H9 (cell line): ENCODE measurements at regions not wholly inside any gene's neighbourhood (a gene's known extent, or its start where the extent isn't known, plus 50 kb on each side); places are given as distances from the start of the nearest gene placed in this dataset.

Experiments used
- DNase-seq: peaks from one replicate; pipeline ENCODE4 v3.0.0-alpha.2; 2017
- H2AFZ ChIP-seq: one replicate; pipeline ENCODE4 v1.6.1; 2013; ENCODE audit warnings: mild to moderate bottlenecking, low read length, control low read depth, moderate library complexity
- H2AK5ac ChIP-seq: 2 replicates; pipeline ENCODE4 v1.6.1; 2013; ENCODE audit warnings: low read length, control low read depth, mixed read lengths; ENCODE audit not compliant: insufficient read length
- H2BK120ac ChIP-seq: one replicate; pipeline ENCODE4 v1.6.1; 2013; ENCODE audit warnings: low read depth, mild to moderate bottlenecking, low read length, control low read depth, inconsistent platforms; ENCODE audit not compliant: poor library complexity, severe bottlenecking
- H2BK12ac ChIP-seq: 2 replicates; pipeline ENCODE4 v1.6.1; 2013; ENCODE audit warnings: low read length, control low read depth, mixed read lengths, low read depth; ENCODE audit not compliant: insufficient read length
- H2BK15ac ChIP-seq: 2 replicates; pipeline ENCODE4 v1.6.1; 2013; ENCODE audit warnings: low read depth, low read length, control low read depth
- H2BK20ac ChIP-seq: one replicate; pipeline ENCODE4 v1.6.1; 2013; ENCODE audit warnings: low read depth, mild to moderate bottlenecking, low read length, control low read depth, inconsistent platforms; ENCODE audit not compliant: poor library complexity, severe bottlenecking
- H2BK5ac ChIP-seq: 2 replicates; pipeline ENCODE4 v1.6.1; 2013; ENCODE audit warnings: low read length, control low read depth, mixed read lengths; ENCODE audit not compliant: insufficient read length
- H3K14ac ChIP-seq: 2 replicates; pipeline ENCODE4 v1.6.1; 2013; ENCODE audit warnings: low read length, control low read depth; ENCODE audit not compliant: insufficient read depth
- H3K18ac ChIP-seq: 2 replicates; pipeline ENCODE4 v1.6.1; 2013; ENCODE audit warnings: low read depth, mild to moderate bottlenecking, mixed read lengths, low read length, control low read depth; ENCODE audit not compliant: insufficient read length
- H3K23ac ChIP-seq: 2 replicates; pipeline ENCODE4 v1.6.1; 2013; ENCODE audit warnings: low read length, control low read depth, mixed read lengths, low read depth; ENCODE audit not compliant: insufficient read length
- H3K23me2 ChIP-seq: 2 replicates; pipeline ENCODE4 v1.6.1; 2013; ENCODE audit warnings: low read depth, mild to moderate bottlenecking, mixed read lengths, low read length, control low read depth; ENCODE audit not compliant: insufficient read length, poor library complexity, severe bottlenecking
- H3K27ac ChIP-seq: 2 replicates; pipeline ENCODE4 v1.5.1; 2013; ENCODE audit warnings: low read length, control low read depth, mixed read lengths, low read depth; ENCODE audit not compliant: insufficient read length
- H3K27me3 ChIP-seq: 2 replicates; pipeline ENCODE4 v1.6.1; 2013; ENCODE audit warnings: low read length, control low read depth, inconsistent platforms; ENCODE audit not compliant: insufficient read depth
- H3K4ac ChIP-seq: 2 replicates; pipeline ENCODE4 v1.6.1; 2013; ENCODE audit warnings: low read depth, mild to moderate bottlenecking, control low read depth, inconsistent platforms, low read length, moderate library complexity
- H3K4me1 ChIP-seq: 2 replicates; pipeline ENCODE4 v1.6.1; 2013; ENCODE audit warnings: low read length, control low read depth, inconsistent platforms; ENCODE audit not compliant: insufficient read depth
- H3K4me2 ChIP-seq: 2 replicates; pipeline ENCODE4 v1.6.1; 2013; ENCODE audit warnings: low read length, control low read depth, mixed read lengths; ENCODE audit not compliant: insufficient read length, insufficient read depth
- H3K56ac ChIP-seq: 2 replicates; pipeline ENCODE4 v1.6.1; 2013; ENCODE audit warnings: low read depth, mild to moderate bottlenecking, mixed read lengths, low read length, control low read depth; ENCODE audit not compliant: insufficient read length
- H3K79me1 ChIP-seq: 2 replicates; pipeline ENCODE4 v1.6.1; 2013; ENCODE audit warnings: low read depth, mild to moderate bottlenecking, moderate library complexity, low read length, control low read depth, inconsistent platforms; ENCODE audit not compliant: insufficient read depth, poor library complexity, severe bottlenecking
- H3K79me2 ChIP-seq: 2 replicates; pipeline ENCODE4 v1.6.1; 2013; ENCODE audit warnings: low read length, control low read depth, inconsistent platforms; ENCODE audit not compliant: insufficient read depth
- H3K9ac ChIP-seq: 2 replicates; pipeline ENCODE4 v1.6.1; 2013; ENCODE audit warnings: low read length, control low read depth, mixed read lengths; ENCODE audit not compliant: insufficient read length; ENCODE audit errors: extremely low read depth
- H3K9me3 ChIP-seq: one replicate; pipeline ENCODE4 v1.6.1; 2013; ENCODE audit warnings: low read depth, low read length, inconsistent platforms; ENCODE audit not compliant: control insufficient read depth
- H3T11ph ChIP-seq: one replicate; pipeline ENCODE4 v1.6.1; 2013; ENCODE audit warnings: mild to moderate bottlenecking, low read length, control low read depth, inconsistent platforms
- H4K20me1 ChIP-seq: one replicate; pipeline ENCODE4 v1.6.1; 2013; ENCODE audit not compliant: control insufficient read depth, insufficient read length, insufficient read depth
- H4K5ac ChIP-seq: 2 replicates; pipeline ENCODE4 v1.6.1; 2013; ENCODE audit warnings: low read depth, mild to moderate bottlenecking, mixed read lengths, low read length, control low read depth; ENCODE audit not compliant: insufficient read length
- H4K8ac ChIP-seq: replicated peaks from 2 replicates; pipeline ENCODE4 v1.6.1; 2013; ENCODE audit warnings: low read length, control low read depth, mixed read lengths, low read depth; ENCODE audit not compliant: insufficient read length
- H4K91ac ChIP-seq: 2 replicates; pipeline ENCODE4 v1.6.1; 2013; ENCODE audit warnings: low read depth, mild to moderate bottlenecking, moderate library complexity, mixed read lengths, low read length, control low read depth; ENCODE audit not compliant: insufficient read length
- H3K27ac Mint-ChIP-seq, 3 experiments: 2 replicates in 2 of 3; 3 replicates in 1 of 3; pipeline ENCODE4 v1.8.0; 2020 to 2021; ENCODE audit warnings: mixed read lengths in 3 of 3, mild to moderate bottlenecking in 1 of 3, moderate library complexity in 1 of 3
- H3K27me3 Mint-ChIP-seq: 2 replicates; pipeline ENCODE4 v1.8.0; 2021; ENCODE audit warnings: low read depth, mild to moderate bottlenecking, moderate library complexity, mixed read lengths
- H3K36me3 Mint-ChIP-seq, 3 experiments: 2 replicates in 2 of 3; 3 replicates in 1 of 3; pipeline ENCODE4 v1.8.0; 2020 to 2021; ENCODE audit warnings: low read depth in 3 of 3, mixed read lengths in 3 of 3; ENCODE audit not compliant: insufficient read depth in 1 of 3
- H3K4me1 Mint-ChIP-seq, 2 experiments: 2 replicates each; pipeline ENCODE4 v1.8.0; 2020; ENCODE audit warnings: mixed read lengths in 2 of 2
- H3K4me3 Mint-ChIP-seq, 2 experiments: 2 replicates in 1 of 2; 3 replicates in 1 of 2; pipeline ENCODE4 v1.8.0; 2020 to 2021; ENCODE audit warnings: mild to moderate bottlenecking in 2 of 2, mixed read lengths in 2 of 2, moderate library complexity in 1 of 2
- H3K9me3 Mint-ChIP-seq, 2 experiments: 2 replicates in 1 of 2; 3 replicates in 1 of 2; pipeline ENCODE4 v1.8.0; 2020; ENCODE audit warnings: mild to moderate bottlenecking in 2 of 2, mixed read lengths in 2 of 2, moderate library complexity in 1 of 2
- WGBS: extraction: QIAGEN DNeasy Blood & Tissue Kit; methylation state at CpG from one replicate; pipeline ENCODE4 v1.1.7; 2013; ENCODE audit warnings: missing lambda C conversion rate, low lambda C conversion rate, mixed read lengths; ENCODE audit not compliant: insufficient read length; ENCODE audit errors: extremely low coverage; 5-methylcytosine and 5-hydroxymethylcytosine counted together
- TF ChIP-seq, protein P1 (sequence below): fragments of 200-600 bp; sonication (generic); conservative IDR thresholded peaks from 3 replicates; pipeline ENCODE4 v1.8.0; 2021; ENCODE audit warnings: antibody characterized with exemption, mild to moderate bottlenecking

DNA sequence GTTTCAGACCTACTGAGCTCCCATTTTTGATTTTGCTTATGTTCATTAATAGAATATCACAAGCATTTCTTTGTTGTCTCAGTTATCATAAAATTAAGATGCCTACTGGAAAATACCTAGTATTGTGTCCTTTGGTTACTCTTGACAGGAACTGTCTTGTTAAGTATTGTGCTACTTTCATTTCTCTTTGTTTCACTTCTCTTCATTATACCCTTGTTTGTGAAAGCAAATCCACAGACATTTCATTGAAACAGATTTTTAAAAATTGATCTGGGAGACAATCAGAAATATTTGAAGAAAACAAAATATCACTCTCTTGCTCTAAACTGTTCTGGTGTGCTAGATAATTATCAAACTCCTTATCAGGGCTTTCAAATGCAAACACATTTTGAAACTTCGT is 290.5 kb upstream of the EYS start:
- H2AFZ ChIP-seq: no peak overlapping the region
- H3K36me3 Mint-ChIP-seq: peaks cover 0 to 6% (median 0%) of the 10 kb centered on the region in 3 experiments; a peak in 4 of 7 replicates
- no peak overlapping the region for H4K5ac ChIP-seq
- no CpG with 5 or more reads among the region's 1 CpG for WGBS
- H4K8ac ChIP-seq: no peak overlapping the region
- H2BK5ac ChIP-seq: no peak overlapping the region
- no peak overlapping the region for H3K27ac ChIP-seq
- no peaks in the 10 kb centered on the region for H3K79me1 ChIP-seq
- H2BK20ac ChIP-seq: no peak overlapping the region
- no peak overlapping the region for H4K91ac ChIP-seq
- H3K56ac ChIP-seq: no peak overlapping the region
- no peak overlapping the region for H3K18ac ChIP-seq
- H3K4me3 Mint-ChIP-seq: no peak overlapping the region
- H3K9ac ChIP-seq: no peak overlapping the region
- H3K23me2 ChIP-seq: no peaks in the 10 kb centered on the region
- H3K4me2 ChIP-seq: no peak overlapping the region
- no peaks in the 10 kb centered on the region for H3K4me1 ChIP-seq
- H2AK5ac ChIP-seq: no peak overlapping the region
- no peak overlapping the region for H3K27ac Mint-ChIP-seq
- H3K79me2 ChIP-seq: no peaks in the 10 kb centered on the region
- no peak overlapping the region for H2BK120ac ChIP-seq
- H2BK15ac ChIP-seq: no peak overlapping the region
- no peaks in the 10 kb centered on the region for H3K27me3 ChIP-seq
- no peak overlapping the region for H3K14ac ChIP-seq
- H3K4me1 Mint-ChIP-seq: no peaks in the 10 kb centered on the region
- no peak overlapping the region for H2BK12ac ChIP-seq
- no peak overlapping the region for H3K4ac ChIP-seq
- DNase-seq: no peak
- H3T11ph ChIP-seq: no peak overlapping the region
- H3K9me3 Mint-ChIP-seq: peaks cover 3 to 8% of the 10 kb centered on the region in 2 experiments; a peak in 3 of 5 replicates
- H3K27me3 Mint-ChIP-seq: no peaks in the 10 kb centered on the region
- TF ChIP-seq, protein P1, sequence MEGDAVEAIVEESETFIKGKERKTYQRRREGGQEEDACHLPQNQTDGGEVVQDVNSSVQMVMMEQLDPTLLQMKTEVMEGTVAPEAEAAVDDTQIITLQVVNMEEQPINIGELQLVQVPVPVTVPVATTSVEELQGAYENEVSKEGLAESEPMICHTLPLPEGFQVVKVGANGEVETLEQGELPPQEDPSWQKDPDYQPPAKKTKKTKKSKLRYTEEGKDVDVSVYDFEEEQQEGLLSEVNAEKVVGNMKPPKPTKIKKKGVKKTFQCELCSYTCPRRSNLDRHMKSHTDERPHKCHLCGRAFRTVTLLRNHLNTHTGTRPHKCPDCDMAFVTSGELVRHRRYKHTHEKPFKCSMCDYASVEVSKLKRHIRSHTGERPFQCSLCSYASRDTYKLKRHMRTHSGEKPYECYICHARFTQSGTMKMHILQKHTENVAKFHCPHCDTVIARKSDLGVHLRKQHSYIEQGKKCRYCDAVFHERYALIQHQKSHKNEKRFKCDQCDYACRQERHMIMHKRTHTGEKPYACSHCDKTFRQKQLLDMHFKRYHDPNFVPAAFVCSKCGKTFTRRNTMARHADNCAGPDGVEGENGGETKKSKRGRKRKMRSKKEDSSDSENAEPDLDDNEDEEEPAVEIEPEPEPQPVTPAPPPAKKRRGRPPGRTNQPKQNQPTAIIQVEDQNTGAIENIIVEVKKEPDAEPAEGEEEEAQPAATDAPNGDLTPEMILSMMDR: no peak
- H3K23ac ChIP-seq: no peak overlapping the region
- no peaks in the 10 kb centered on the region for H4K20me1 ChIP-seq
- no peaks in the 10 kb centered on the region for H3K9me3 ChIP-seq
